ENCODE measurements at regions not wholly inside any gene's neighbourhood (a gene's known extent, or its start where the extent isn't known, plus 50 kb on each side); places are given as distances from the start of the nearest gene placed in this dataset.
"Not testable (repeated sequence)": the region's sequence is repeated elsewhere in the genome, so short reads cannot be mapped to it uniquely, and the experiment has no call there.

- TF ChIP-seq EZH2 (IDR thresholded peaks at IDR 0.05; ENCODE audit: low read length, missing control alignments), result not testable (repeated sequence)
- TF ChIP-seq, protein P1, sequence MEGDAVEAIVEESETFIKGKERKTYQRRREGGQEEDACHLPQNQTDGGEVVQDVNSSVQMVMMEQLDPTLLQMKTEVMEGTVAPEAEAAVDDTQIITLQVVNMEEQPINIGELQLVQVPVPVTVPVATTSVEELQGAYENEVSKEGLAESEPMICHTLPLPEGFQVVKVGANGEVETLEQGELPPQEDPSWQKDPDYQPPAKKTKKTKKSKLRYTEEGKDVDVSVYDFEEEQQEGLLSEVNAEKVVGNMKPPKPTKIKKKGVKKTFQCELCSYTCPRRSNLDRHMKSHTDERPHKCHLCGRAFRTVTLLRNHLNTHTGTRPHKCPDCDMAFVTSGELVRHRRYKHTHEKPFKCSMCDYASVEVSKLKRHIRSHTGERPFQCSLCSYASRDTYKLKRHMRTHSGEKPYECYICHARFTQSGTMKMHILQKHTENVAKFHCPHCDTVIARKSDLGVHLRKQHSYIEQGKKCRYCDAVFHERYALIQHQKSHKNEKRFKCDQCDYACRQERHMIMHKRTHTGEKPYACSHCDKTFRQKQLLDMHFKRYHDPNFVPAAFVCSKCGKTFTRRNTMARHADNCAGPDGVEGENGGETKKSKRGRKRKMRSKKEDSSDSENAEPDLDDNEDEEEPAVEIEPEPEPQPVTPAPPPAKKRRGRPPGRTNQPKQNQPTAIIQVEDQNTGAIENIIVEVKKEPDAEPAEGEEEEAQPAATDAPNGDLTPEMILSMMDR (conservative IDR thresholded peaks at IDR 0.05 in 1 of 2, IDR thresholded peaks at IDR 0.05 in 1 of 2; ENCODE audit: low read depth in 1 of 2, low read length in 2 of 2), result not testable (repeated sequence)
Measured at GRCh38 chr2:242107065-242107464, 237.5 kb downstream of the RTP5 start.

Data from fibroblast of lung (primary cell).